A204.1 (cell line): ENCODE measurements at regions not wholly inside any gene's neighbourhood (a gene's known extent, or its start where the extent isn't known, plus 50 kb on each side); places are given as distances from the start of the nearest gene placed in this dataset.

ENCODE experiments used
- FAIRE-seq: peaks from 2 replicates; lab custom pipeline; 2012; peaks lifted over from hg19 to GRCh38; lab: Jason Lieb, UNC

- FAIRE-seq, result no peak
Measured at GRCh38 chr11:112357488-112357887, 96.8 kb upstream of the PLET1 start.

- FAIRE-seq, result no peak
Measured at GRCh38 chr11:112361396-112361795, 100.7 kb upstream of the PLET1 start.

- no peak for FAIRE-seq
Measured at GRCh38 chr11:112363527-112363926, 102.9 kb upstream of the PLET1 start.

DNA sequence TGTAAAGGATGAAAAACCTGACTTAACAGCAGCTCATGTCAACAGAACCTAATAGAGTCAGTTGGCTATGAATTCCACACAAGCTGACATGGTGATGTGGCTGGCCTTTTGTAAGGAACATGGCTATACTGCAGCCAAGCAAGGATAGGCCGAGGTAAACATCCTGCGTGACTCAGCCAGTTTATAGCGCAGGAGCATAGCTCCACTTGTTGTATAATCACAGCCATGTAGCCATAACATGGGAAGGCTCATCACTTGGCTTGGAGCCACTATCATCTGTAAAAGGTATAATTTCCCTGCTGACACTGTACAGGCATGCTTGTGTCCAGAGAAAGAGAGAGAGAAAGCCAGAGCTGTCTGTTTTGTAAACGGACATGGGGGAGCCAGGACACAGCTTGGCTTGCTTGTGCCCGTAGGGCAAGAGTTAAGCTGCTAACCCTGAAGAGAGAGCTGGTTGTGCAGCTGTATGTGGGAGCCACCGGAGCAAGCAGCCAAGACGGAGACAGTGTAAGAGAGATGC lies 104.4 kb upstream of the PLET1 start:
- FAIRE-seq, result no peak

- no peak for FAIRE-seq
Measured at GRCh38 chr11:112366012-112366411, 105.4 kb upstream of the PLET1 start.

GRCh38 chr11:112366777-112367176 lies 106.1 kb upstream of the PLET1 start:
- FAIRE-seq, result no peak

DNA sequence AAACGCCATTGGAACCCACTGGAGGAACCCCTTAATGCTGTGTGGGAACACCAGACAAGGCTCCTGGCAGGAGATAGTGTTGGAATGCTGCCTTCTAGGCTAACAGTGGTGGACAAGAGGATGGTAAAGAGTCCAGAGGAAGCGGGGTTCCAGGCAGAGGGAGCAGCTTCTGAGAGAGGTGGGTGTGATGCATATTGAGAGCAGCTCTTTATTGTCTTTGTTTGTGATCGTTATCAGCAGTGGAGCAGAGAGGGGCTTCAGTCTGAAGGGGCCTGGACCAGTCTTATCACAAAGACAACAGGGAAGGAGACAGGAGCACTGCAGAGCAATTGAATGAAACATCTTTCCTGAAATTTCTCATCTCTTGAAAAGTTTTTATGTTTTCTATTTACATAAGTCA lies 106.8 kb upstream of the PLET1 start:
- no peak for FAIRE-seq

- no peak for FAIRE-seq
Measured at GRCh38 chr11:112367895-112368294, 107.2 kb upstream of the PLET1 start.

DNA sequence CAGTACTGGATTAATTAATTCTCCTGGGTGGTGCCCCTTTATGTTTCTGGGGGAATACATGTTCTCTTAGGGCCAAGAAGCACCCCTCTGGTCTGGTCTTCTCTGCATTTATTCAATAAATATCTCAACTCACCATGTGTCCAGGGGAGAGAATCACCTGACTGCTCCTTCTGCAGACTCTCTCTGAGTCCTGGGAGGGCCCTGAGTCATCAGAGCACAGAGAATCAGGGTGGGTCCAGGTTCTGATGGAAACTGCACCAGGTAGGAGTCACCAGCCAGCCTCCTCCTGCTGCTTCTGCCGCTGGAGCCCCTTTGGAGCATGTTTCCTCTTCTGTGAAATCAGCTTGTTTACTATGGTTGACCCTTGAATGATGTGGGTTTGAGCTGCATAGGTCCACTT lies 107.7 kb upstream of the PLET1 start:
- FAIRE-seq, result no peak

DNA sequence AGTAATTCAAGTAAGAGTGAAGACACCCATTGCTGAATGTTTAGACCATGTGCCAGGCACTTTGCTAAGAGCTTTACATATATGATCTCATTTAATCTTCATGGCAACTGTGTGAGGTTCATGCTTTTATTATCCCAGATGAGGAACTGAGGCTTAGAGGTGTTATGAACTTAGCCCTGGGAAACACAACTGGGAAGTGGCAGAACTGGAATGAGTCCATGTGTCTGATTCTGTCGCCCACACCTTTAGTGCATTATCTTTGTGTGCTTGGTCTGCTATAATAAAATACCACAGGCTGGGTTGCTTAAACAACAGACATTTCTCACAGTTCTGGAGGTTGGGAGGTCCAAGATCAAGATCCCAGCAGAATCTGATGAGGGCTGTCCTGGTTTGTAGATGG lies 108.7 kb upstream of the PLET1 start:
- FAIRE-seq, result no peak

DNA sequence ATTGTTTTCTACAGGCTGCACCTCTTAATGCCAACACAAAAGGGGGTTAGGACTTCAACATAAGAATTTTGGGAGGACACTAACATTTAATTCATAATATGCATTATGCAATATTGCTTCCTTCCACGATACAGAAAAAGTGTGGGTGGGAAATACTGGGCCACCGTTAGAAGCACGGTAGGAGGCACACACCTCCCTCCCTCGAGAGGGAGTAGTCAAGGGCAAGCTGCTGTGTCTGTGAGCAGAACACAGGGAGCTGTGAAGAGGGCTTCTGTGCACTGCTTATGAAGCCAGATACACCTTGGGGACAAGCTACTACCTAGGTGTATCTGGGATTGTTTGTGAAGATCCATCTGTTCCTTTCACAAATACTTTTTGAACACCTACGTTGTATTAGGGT lies 109.3 kb upstream of the PLET1 start:
- no peak for FAIRE-seq

DNA sequence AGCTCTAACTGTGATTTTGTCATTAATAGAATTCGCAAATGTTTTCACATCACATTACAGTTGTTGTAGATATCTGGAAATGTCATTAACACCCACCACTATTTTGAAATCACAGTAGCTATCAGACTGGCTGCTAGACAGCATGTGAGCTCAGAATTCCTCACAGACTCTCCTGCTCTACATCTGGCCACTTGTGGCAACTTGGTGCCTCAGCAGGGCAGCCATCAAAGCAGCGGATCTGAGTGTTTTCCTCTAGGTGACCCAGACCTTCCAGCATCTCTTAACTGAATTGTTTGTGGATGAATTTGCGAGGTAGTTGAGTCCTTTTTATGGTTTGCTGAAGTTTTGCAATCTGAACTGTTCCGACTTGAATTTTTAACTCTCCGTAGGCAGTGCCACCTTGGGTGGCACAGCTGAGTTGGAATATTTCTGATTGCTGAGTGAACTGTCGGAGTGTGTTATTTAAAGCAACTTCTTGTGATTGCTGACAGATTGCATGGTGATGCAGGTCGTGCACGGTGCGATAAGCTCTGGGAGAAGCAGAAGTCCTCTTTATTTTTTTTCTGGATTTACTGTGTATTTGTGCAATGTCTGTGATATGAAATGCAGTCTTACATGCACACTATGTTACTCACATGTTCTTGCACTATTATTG lies 114.0 kb upstream of the PLET1 start:
- FAIRE-seq, result no peak

DNA sequence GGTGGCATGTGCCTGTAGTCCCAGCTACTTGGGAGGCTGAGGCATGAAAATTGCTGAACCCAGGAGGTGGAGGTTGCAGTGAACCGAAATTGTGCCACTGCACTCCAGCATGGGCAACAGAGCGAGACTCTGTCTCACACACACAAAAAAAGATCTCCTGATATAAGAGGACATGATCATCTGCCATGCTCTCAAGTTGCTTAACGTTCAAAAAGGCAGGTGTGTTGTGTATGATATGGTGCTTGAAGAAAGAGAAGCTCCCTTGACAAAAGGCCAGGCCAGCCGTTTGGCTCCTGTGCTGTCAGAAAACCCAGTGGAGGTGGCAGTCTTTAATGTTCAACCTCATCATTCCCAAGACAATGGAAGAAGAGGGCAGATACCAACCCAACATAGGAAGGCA lies 117.3 kb upstream of the PLET1 start:
- FAIRE-seq, result no peak

DNA sequence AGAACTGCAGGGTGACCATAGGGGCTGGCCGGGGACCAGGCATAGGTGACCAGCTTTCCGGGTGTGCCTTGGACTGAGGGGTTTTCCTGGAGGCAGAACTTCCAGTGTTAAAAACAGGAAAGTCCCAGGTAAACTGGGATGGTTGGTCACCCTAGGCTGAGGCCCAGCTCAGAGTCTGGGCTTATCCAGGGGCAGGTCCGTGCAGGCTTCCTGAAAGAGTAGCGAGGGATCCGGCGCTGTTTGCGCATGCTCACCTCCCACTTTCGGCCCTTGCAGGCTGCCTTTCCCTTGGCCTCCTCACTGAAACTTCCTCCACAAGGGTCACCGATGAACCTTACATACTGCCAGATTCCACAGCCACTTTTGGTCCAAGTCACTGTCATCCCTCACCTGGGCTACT lies 119.8 kb upstream of the PLET1 start:
- no peak for FAIRE-seq

GRCh38 chr11:112381578-112381977 lies 120.9 kb upstream of the PLET1 start:
- no peak for FAIRE-seq

- FAIRE-seq, result no peak
Measured at GRCh38 chr11:112382561-112382960, 121.9 kb upstream of the PLET1 start.

DNA sequence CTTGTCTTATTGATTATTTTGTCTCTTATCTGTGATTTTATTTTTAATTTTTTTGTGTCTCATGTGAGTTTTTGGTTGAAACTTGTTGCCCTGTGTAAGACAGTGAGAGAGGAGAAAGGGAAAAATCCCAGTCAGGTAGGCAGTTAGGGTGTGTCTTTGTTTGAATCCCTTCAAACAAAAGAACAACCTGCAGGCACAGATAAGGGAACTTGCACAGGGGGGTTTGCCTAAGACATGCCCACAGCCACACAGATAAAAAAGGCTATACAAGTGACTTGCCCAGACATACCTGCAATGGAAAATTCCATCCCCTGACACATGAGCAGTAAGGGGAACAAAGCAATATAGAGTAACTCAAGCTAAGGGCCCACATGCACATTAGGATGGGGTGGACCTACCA lies 127.8 kb upstream of the PLET1 start:
- no peak for FAIRE-seq

DNA sequence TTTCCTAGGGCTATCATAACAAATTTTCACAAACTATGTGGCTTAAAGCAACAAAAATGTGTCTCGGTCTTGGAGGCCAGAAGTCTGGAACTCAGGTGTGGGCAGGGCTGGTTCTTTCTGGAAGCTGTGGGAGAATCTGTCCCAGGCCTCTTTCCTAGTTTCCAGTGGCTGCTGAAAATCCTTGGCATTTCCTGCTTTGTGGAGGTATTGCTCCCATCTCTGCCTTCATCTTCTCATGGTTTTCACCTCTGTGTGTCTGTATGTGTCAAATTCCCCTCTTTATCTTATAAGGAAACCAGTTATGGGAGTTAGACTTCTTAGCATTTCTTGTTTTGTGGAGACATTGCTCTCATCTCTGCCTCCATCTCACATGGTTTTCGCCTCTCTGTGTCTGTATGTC lies 130.4 kb upstream of the PLET1 start:
- FAIRE-seq, result no peak

GRCh38 chr11:112392904-112393303 lies 132.2 kb upstream of the PLET1 start:
- FAIRE-seq, result no peak

- FAIRE-seq, result no peak
Measured at GRCh38 chr11:112394304-112394703, 133.6 kb upstream of the PLET1 start.

DNA sequence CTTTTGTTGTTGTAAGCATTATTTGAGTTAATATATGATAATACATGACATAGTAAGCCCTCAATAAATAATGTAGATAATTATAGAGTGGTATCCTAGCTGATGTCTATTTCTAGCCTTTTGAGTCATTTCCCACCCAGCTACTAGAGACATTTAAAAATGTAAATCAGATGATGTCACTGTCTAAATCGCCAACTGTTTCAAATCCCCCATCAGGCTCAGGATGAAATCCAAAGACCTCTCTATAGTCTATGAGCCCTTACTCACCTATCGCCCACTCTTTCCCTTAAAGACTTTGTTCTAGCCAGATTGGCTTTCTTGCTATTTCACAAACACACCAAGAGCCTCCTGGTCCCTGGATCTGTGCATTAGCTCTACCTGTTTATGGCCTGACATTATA lies 135.4 kb upstream of the PLET1 start:
- no peak for FAIRE-seq

DNA sequence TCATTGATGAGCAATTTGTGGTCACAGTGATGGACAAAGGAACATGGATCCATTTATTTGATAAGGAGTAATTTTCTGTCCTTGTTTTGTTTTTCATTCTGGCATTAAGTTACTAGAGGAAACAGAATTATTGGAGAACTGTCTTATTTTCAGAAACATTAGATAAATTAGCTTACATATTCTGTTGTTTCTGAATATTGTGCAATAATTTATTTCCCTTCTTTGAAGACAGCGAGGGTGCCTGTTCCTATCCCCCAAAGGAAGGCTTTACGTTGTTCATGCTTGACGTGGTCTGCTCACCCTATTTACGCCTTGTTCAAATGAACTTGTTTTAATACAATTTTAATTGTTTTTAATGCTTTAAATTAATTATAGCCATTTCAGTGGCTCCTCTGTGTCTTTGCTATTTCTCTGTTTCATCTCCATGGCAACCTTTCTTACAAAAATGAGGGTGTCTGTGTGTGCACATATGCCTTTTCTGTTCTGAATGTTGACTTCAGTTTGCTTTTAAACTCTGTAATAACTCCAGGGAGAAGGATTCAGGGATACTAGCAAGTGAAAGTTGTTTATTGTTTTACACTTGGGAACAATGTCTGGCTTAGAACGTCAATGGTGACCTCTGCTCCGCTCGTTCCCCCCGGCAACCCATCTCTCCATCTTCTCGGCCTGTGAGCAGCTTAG lies 138.3 kb upstream of the PLET1 start:
- FAIRE-seq, result no peak

GRCh38 chr11:112400476-112401014 lies 139.9 kb upstream of the PLET1 start:
- no peak for FAIRE-seq
